ENCODE measurements at regions not wholly inside any gene's neighbourhood (a gene's known extent, or its start where the extent isn't known, plus 50 kb on each side); places are given as distances from the start of the nearest gene placed in this dataset.

- no peak for DNase-seq
Observed at GRCh38 chr4:100970414-100970813, 376.9 kb downstream of the PPP3CA start.

GRCh38 chr4:100969925-100970324 is 377.4 kb downstream of the PPP3CA start:
- DNase-seq = no peak

GRCh38 chr4:100968046-100968445 is 379.3 kb downstream of the PPP3CA start:
- DNase-seq = no peak

- DNase-seq = no peak
Observed at GRCh38 chr4:100963627-100964026, 383.7 kb downstream of the PPP3CA start.

GRCh38 chr4:100962698-100963097 is 384.6 kb downstream of the PPP3CA start:
- DNase-seq = no peak

GRCh38 chr4:100960232-100960631 is 387.1 kb downstream of the PPP3CA start:
- no peak for DNase-seq

- DNase-seq = no peak
Observed at GRCh38 chr4:100954046-100954445, 393.3 kb downstream of the PPP3CA start.

- DNase-seq = no peak
Observed at GRCh38 chr4:100953616-100954015, 393.7 kb downstream of the PPP3CA start.

- DNase-seq = no peak
Observed at GRCh38 chr4:100952590-100952989, 394.7 kb downstream of the PPP3CA start.

GRCh38 chr4:100949350-100949935 is 397.9 kb downstream of the PPP3CA start:
- no peak for DNase-seq

- no peak for DNase-seq
Observed at GRCh38 chr4:100948911-100949310, 398.4 kb downstream of the PPP3CA start.

GRCh38 chr4:100945789-100946188 is 401.5 kb downstream of the PPP3CA start:
- DNase-seq = no peak

- DNase-seq = no peak
Observed at GRCh38 chr4:100938698-100939097, 408.6 kb downstream of the PPP3CA start.

GRCh38 chr4:100936661-100937375 is 410.5 kb downstream of the PPP3CA start:
- no peak for DNase-seq

GRCh38 chr4:100935090-100935489 is 412.2 kb downstream of the PPP3CA start:
- peak; percentile 14 to 27 for DNase-seq

- DNase-seq = no peak
Observed at GRCh38 chr4:100933628-100934027, 413.7 kb downstream of the PPP3CA start.

GRCh38 chr4:100929758-100930157 is 411.9 kb upstream of the EMCN start:
- DNase-seq = no peak

- DNase-seq = no peak
Observed at GRCh38 chr4:100929135-100929534, 411.3 kb upstream of the EMCN start.

GRCh38 chr4:100926039-100926717 is 408.4 kb upstream of the EMCN start:
- DNase-seq = no peak

GRCh38 chr4:100913685-100914084 is 395.9 kb upstream of the EMCN start:
- DNase-seq = no peak

- no peak for DNase-seq
Observed at GRCh38 chr4:100908540-100908939, 390.7 kb upstream of the EMCN start.

GRCh38 chr4:100907465-100908454 is 389.9 kb upstream of the EMCN start:
- DNase-seq = peak in 1 of 2 experiments; percentile 3

GRCh38 chr4:100906973-100907372 is 389.2 kb upstream of the EMCN start:
- no peak for DNase-seq
